Keratinocyte (primary cell): ENCODE measurements at regions not wholly inside any gene's neighbourhood (a gene's known extent, or its start where the extent isn't known, plus 50 kb on each side); places are given as distances from the start of the nearest gene placed in this dataset.

Source experiments
- DNase-seq: peaks from one replicate; pipeline ENCODE4 v3.0.0-alpha.2; 2011; ENCODE audit warnings: low read depth, missing footprints, low spot score
- FAIRE-seq: peaks from 2 replicates; lab custom pipeline; 2011; peaks lifted over from hg19 to GRCh38; lab: Jason Lieb, UNC
- H2AFZ ChIP-seq: 2 replicates; pipeline ENCODE4 v1.6.0; 2012; ENCODE audit warnings: low read length, control low read depth, inconsistent platforms; ENCODE audit not compliant: control insufficient read depth
- H3K27ac ChIP-seq: 2 replicates; pipeline ENCODE4 v1.5.1; 2011; ENCODE audit warnings: low read length; ENCODE audit not compliant: control insufficient read depth, insufficient read depth
- H3K27me3 ChIP-seq: 3 replicates; pipeline ENCODE4 v1.6.0; 2011; ENCODE audit warnings: low read length; ENCODE audit not compliant: control insufficient read depth, insufficient read depth; ENCODE audit errors: extremely low read depth
- H3K36me3 ChIP-seq, 2 experiments: 2 replicates in 1 of 2; 3 replicates in 1 of 2; pipeline ENCODE4 v1.5.1; 2011; ENCODE audit warnings: low read length in 2 of 2, mild to moderate bottlenecking in 1 of 2; ENCODE audit not compliant: control insufficient read depth in 2 of 2, insufficient read depth in 2 of 2; ENCODE audit errors: extremely low read depth in 1 of 2
- H3K4me1 ChIP-seq: 3 replicates; pipeline ENCODE4 v1.5.1; 2011; ENCODE audit warnings: low read length; ENCODE audit not compliant: control insufficient read depth, insufficient read depth; ENCODE audit errors: extremely low read depth
- H3K4me2 ChIP-seq: 3 replicates; pipeline ENCODE4 v1.6.0; 2011; ENCODE audit warnings: low read depth, low read length; ENCODE audit not compliant: control insufficient read depth, insufficient read depth; ENCODE audit errors: extremely low read depth
- H3K4me3 ChIP-seq, 3 experiments: fragments of 200-600 bp in 1 of 3; sonication (generic) in 1 of 3; 2 replicates in 2 of 3; 3 replicates in 1 of 3; pipeline ENCODE4 v1.5.1; 2011 to 2016; ENCODE audit warnings: low read length in 3 of 3, mild to moderate bottlenecking in 3 of 3, control low read depth in 2 of 3, inconsistent platforms in 1 of 3, low read depth in 1 of 3, mixed read lengths in 1 of 3, mixed run types in 1 of 3, moderate library complexity in 1 of 3; ENCODE audit not compliant: control insufficient read depth in 2 of 3, insufficient read depth in 2 of 3; ENCODE audit errors: extremely low read depth in 1 of 3
- H3K79me2 ChIP-seq: 2 replicates; pipeline ENCODE4 v1.6.0; 2012; ENCODE audit warnings: low read length; ENCODE audit not compliant: control insufficient read depth, insufficient read depth
- H3K9ac ChIP-seq: 3 replicates; pipeline ENCODE4 v1.6.0; 2011; ENCODE audit warnings: low read length; ENCODE audit not compliant: control insufficient read depth, insufficient read depth; ENCODE audit errors: extremely low read depth
- H3K9me1 ChIP-seq: 3 replicates; pipeline ENCODE4 v1.6.0; 2011; ENCODE audit warnings: low read length; ENCODE audit not compliant: control insufficient read depth, insufficient read depth; ENCODE audit errors: extremely low read depth
- H3K9me3 ChIP-seq: 2 replicates; pipeline ENCODE4 v1.5.1; 2012; ENCODE audit warnings: low read depth, low read length; ENCODE audit not compliant: control insufficient read depth
- H4K20me1 ChIP-seq: 3 replicates; pipeline ENCODE4 v1.6.0; 2011; ENCODE audit warnings: low read length; ENCODE audit not compliant: control insufficient read depth, insufficient read depth; ENCODE audit errors: extremely low read depth
- CTCF ChIP-seq, 3 experiments: IDR thresholded peaks in 1 of 3; conservative IDR thresholded peaks in 1 of 3; optimal IDR thresholded peaks in 1 of 3; 2 replicates in 2 of 3; 3 replicates in 1 of 3; pipeline versions ENCODE3 to v1.5.1; 2011; ENCODE audit warnings: low read length in 3 of 3, mild to moderate bottlenecking in 3 of 3, moderate library complexity in 2 of 3, control low read depth in 1 of 3, inconsistent platforms in 1 of 3; ENCODE audit not compliant: insufficient read depth in 2 of 3; ENCODE audit errors: extremely low read depth in 1 of 3
- EZH2 ChIP-seq: IDR thresholded peaks from one replicate; pipeline ENCODE4 v1.6.1; 2012; ENCODE audit warnings: inconsistent platforms, mild to moderate bottlenecking, low read length, moderate library complexity
- dilution Hi-C: fragments of 300-500 bp; cut with MboI; formaldehyde crosslinking; loops from one replicate; pipeline ENCODE4 v1.7.0; 2020; ENCODE audit warnings: low sequenced_read_pairs; ENCODE audit not compliant: extremely low pct_ligation_motif_present

- Histone ChIP-seq H3K27ac (no peak overlapping the region), H4K20me1 (no peaks in the 10 kb centered on the region), H3K9ac (no peak overlapping the region), H3K4me2 (no peak overlapping the region), H3K9me1 (no peaks in the 10 kb centered on the region), H3K9me3 (no peaks in the 10 kb centered on the region), H3K27me3 (no peaks in the 10 kb centered on the region), H3K36me3 (no peaks in the 10 kb centered on the region), H2AFZ (no peak overlapping the region), H3K4me1 (no peaks in the 10 kb centered on the region), H3K79me2 (no peaks in the 10 kb centered on the region), H3K4me3 (no peak overlapping the region)
- FAIRE-seq (no peak), DNase-seq (no peak)
- TF ChIP-seq EZH2 = no peak
- TF ChIP-seq CTCF (optimal IDR thresholded peaks at IDR 0.05 in 1 of 3, IDR thresholded peaks at IDR 0.05 in 1 of 3, conservative IDR thresholded peaks at IDR 0.05 in 1 of 3; ENCODE audit: extremely low read depth in 1 of 3, insufficient read depth in 2 of 3, low read length in 3 of 3) = no peak
- dilution Hi-C loops = no loop called here
These were observed 415.5 kb downstream of the LRATD1 start for GRCh38 chr2:15048000-15048399.

GRCh38 chr2:15049096-15049993 lies 416.8 kb downstream of the LRATD1 start:
- no peak overlapping the region for H2AFZ ChIP-seq
- FAIRE-seq = no peak

More at GRCh38 chr2:15049096-15049993, 416.8 kb downstream of the LRATD1 start:
- Histone ChIP-seq H3K4me2 (no peak overlapping the region), H3K9me1 (no peaks in the 10 kb centered on the region), H4K20me1 (no peaks in the 10 kb centered on the region), H3K4me3 (no peak overlapping the region), H3K27ac (no peak overlapping the region), H3K4me1 (no peaks in the 10 kb centered on the region), H3K79me2 (no peaks in the 10 kb centered on the region), H3K9me3 (no peaks in the 10 kb centered on the region), H3K9ac (no peak overlapping the region), H3K27me3 (no peaks in the 10 kb centered on the region), H3K36me3 (no peaks in the 10 kb centered on the region)
- DNase-seq = no peak
- dilution Hi-C loops = no loop called here
- TF ChIP-seq EZH2 (no peak), CTCF (optimal IDR thresholded peaks at IDR 0.05 in 1 of 3, IDR thresholded peaks at IDR 0.05 in 1 of 3, conservative IDR thresholded peaks at IDR 0.05 in 1 of 3; ENCODE audit: extremely low read depth in 1 of 3, insufficient read depth in 2 of 3, low read length in 3 of 3) (no peak)
